ENCODE measurements at regions not wholly inside any gene's neighbourhood (a gene's known extent, or its start where the extent isn't known, plus 50 kb on each side); places are given as distances from the start of the nearest gene placed in this dataset.

- no peak for TF ChIP-seq POLR2AphosphoS5 (IDR thresholded peaks at IDR 0.05; ENCODE audit: insufficient read depth, low read depth, low read length)
- no peak for TF ChIP-seq POLR2A (IDR thresholded peaks at IDR 0.05; ENCODE audit: low read depth, low read length)
- TF ChIP-seq, protein P1, sequence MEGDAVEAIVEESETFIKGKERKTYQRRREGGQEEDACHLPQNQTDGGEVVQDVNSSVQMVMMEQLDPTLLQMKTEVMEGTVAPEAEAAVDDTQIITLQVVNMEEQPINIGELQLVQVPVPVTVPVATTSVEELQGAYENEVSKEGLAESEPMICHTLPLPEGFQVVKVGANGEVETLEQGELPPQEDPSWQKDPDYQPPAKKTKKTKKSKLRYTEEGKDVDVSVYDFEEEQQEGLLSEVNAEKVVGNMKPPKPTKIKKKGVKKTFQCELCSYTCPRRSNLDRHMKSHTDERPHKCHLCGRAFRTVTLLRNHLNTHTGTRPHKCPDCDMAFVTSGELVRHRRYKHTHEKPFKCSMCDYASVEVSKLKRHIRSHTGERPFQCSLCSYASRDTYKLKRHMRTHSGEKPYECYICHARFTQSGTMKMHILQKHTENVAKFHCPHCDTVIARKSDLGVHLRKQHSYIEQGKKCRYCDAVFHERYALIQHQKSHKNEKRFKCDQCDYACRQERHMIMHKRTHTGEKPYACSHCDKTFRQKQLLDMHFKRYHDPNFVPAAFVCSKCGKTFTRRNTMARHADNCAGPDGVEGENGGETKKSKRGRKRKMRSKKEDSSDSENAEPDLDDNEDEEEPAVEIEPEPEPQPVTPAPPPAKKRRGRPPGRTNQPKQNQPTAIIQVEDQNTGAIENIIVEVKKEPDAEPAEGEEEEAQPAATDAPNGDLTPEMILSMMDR (IDR thresholded peaks at IDR 0.05; ENCODE audit: extremely low read depth in 1 of 2, insufficient read depth in 1 of 2, low read depth in 1 of 2, low read length in 2 of 2) = no peak
- TF ChIP-seq EZH2 (IDR thresholded peaks at IDR 0.05; ENCODE audit: borderline replicate concordance, low read depth, low read length, severe bottlenecking) = no peak
- no peak for TF ChIP-seq FOS (IDR thresholded peaks at IDR 0.05; ENCODE audit: borderline replicate concordance, insufficient read depth, low read length)
- TF ChIP-seq, protein P2, sequence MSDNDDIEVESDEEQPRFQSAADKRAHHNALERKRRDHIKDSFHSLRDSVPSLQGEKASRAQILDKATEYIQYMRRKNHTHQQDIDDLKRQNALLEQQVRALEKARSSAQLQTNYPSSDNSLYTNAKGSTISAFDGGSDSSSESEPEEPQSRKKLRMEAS (IDR thresholded peaks at IDR 0.05; ENCODE audit: insufficient read depth, insufficient read length) = no peak
- TF ChIP-seq JUN (IDR thresholded peaks at IDR 0.05; ENCODE audit: borderline replicate concordance, insufficient read depth, insufficient read length, low read depth) = no peak
- TF ChIP-seq GATA2 (IDR thresholded peaks at IDR 0.05; ENCODE audit: insufficient read depth, insufficient read length, low read depth, low read length) = no peak
Measured at GRCh38 chr21:35323947-35324346, 274.8 kb upstream of the RUNX1 start.

All from endothelial cell of umbilical vein (primary cell).